H9 (cell line): ENCODE measurements at regions not wholly inside any gene's neighbourhood (a gene's known extent, or its start where the extent isn't known, plus 50 kb on each side); places are given as distances from the start of the nearest gene placed in this dataset.

ENCODE experiments used
- DNase-seq: peaks from one replicate; pipeline ENCODE4 v3.0.0-alpha.2; 2017
- H2AFZ ChIP-seq: one replicate; pipeline ENCODE4 v1.6.1; 2013; ENCODE audit warnings: mild to moderate bottlenecking, low read length, control low read depth, moderate library complexity
- H2AK5ac ChIP-seq: 2 replicates; pipeline ENCODE4 v1.6.1; 2013; ENCODE audit warnings: low read length, control low read depth, mixed read lengths; ENCODE audit not compliant: insufficient read length
- H2BK120ac ChIP-seq: one replicate; pipeline ENCODE4 v1.6.1; 2013; ENCODE audit warnings: low read depth, mild to moderate bottlenecking, low read length, control low read depth, inconsistent platforms; ENCODE audit not compliant: poor library complexity, severe bottlenecking
- H2BK12ac ChIP-seq: 2 replicates; pipeline ENCODE4 v1.6.1; 2013; ENCODE audit warnings: low read length, control low read depth, mixed read lengths, low read depth; ENCODE audit not compliant: insufficient read length
- H2BK15ac ChIP-seq: 2 replicates; pipeline ENCODE4 v1.6.1; 2013; ENCODE audit warnings: low read depth, low read length, control low read depth
- H2BK20ac ChIP-seq: one replicate; pipeline ENCODE4 v1.6.1; 2013; ENCODE audit warnings: low read depth, mild to moderate bottlenecking, low read length, control low read depth, inconsistent platforms; ENCODE audit not compliant: poor library complexity, severe bottlenecking
- H2BK5ac ChIP-seq: 2 replicates; pipeline ENCODE4 v1.6.1; 2013; ENCODE audit warnings: low read length, control low read depth, mixed read lengths; ENCODE audit not compliant: insufficient read length
- H3K14ac ChIP-seq: 2 replicates; pipeline ENCODE4 v1.6.1; 2013; ENCODE audit warnings: low read length, control low read depth; ENCODE audit not compliant: insufficient read depth
- H3K18ac ChIP-seq: 2 replicates; pipeline ENCODE4 v1.6.1; 2013; ENCODE audit warnings: low read depth, mild to moderate bottlenecking, mixed read lengths, low read length, control low read depth; ENCODE audit not compliant: insufficient read length
- H3K23ac ChIP-seq: 2 replicates; pipeline ENCODE4 v1.6.1; 2013; ENCODE audit warnings: low read length, control low read depth, mixed read lengths, low read depth; ENCODE audit not compliant: insufficient read length
- H3K23me2 ChIP-seq: 2 replicates; pipeline ENCODE4 v1.6.1; 2013; ENCODE audit warnings: low read depth, mild to moderate bottlenecking, mixed read lengths, low read length, control low read depth; ENCODE audit not compliant: insufficient read length, poor library complexity, severe bottlenecking
- H3K27ac ChIP-seq: 2 replicates; pipeline ENCODE4 v1.5.1; 2013; ENCODE audit warnings: low read length, control low read depth, mixed read lengths, low read depth; ENCODE audit not compliant: insufficient read length
- H3K27me3 ChIP-seq: 2 replicates; pipeline ENCODE4 v1.6.1; 2013; ENCODE audit warnings: low read length, control low read depth, inconsistent platforms; ENCODE audit not compliant: insufficient read depth
- H3K4ac ChIP-seq: 2 replicates; pipeline ENCODE4 v1.6.1; 2013; ENCODE audit warnings: low read depth, mild to moderate bottlenecking, control low read depth, inconsistent platforms, low read length, moderate library complexity
- H3K4me1 ChIP-seq: 2 replicates; pipeline ENCODE4 v1.6.1; 2013; ENCODE audit warnings: low read length, control low read depth, inconsistent platforms; ENCODE audit not compliant: insufficient read depth
- H3K4me2 ChIP-seq: 2 replicates; pipeline ENCODE4 v1.6.1; 2013; ENCODE audit warnings: low read length, control low read depth, mixed read lengths; ENCODE audit not compliant: insufficient read length, insufficient read depth
- H3K56ac ChIP-seq: 2 replicates; pipeline ENCODE4 v1.6.1; 2013; ENCODE audit warnings: low read depth, mild to moderate bottlenecking, mixed read lengths, low read length, control low read depth; ENCODE audit not compliant: insufficient read length
- H3K79me1 ChIP-seq: 2 replicates; pipeline ENCODE4 v1.6.1; 2013; ENCODE audit warnings: low read depth, mild to moderate bottlenecking, moderate library complexity, low read length, control low read depth, inconsistent platforms; ENCODE audit not compliant: insufficient read depth, poor library complexity, severe bottlenecking
- H3K79me2 ChIP-seq: 2 replicates; pipeline ENCODE4 v1.6.1; 2013; ENCODE audit warnings: low read length, control low read depth, inconsistent platforms; ENCODE audit not compliant: insufficient read depth
- H3K9ac ChIP-seq: 2 replicates; pipeline ENCODE4 v1.6.1; 2013; ENCODE audit warnings: low read length, control low read depth, mixed read lengths; ENCODE audit not compliant: insufficient read length; ENCODE audit errors: extremely low read depth
- H3K9me3 ChIP-seq: one replicate; pipeline ENCODE4 v1.6.1; 2013; ENCODE audit warnings: low read depth, low read length, inconsistent platforms; ENCODE audit not compliant: control insufficient read depth
- H3T11ph ChIP-seq: one replicate; pipeline ENCODE4 v1.6.1; 2013; ENCODE audit warnings: mild to moderate bottlenecking, low read length, control low read depth, inconsistent platforms
- H4K20me1 ChIP-seq: one replicate; pipeline ENCODE4 v1.6.1; 2013; ENCODE audit not compliant: control insufficient read depth, insufficient read length, insufficient read depth
- H4K5ac ChIP-seq: 2 replicates; pipeline ENCODE4 v1.6.1; 2013; ENCODE audit warnings: low read depth, mild to moderate bottlenecking, mixed read lengths, low read length, control low read depth; ENCODE audit not compliant: insufficient read length
- H4K8ac ChIP-seq: replicated peaks from 2 replicates; pipeline ENCODE4 v1.6.1; 2013; ENCODE audit warnings: low read length, control low read depth, mixed read lengths, low read depth; ENCODE audit not compliant: insufficient read length
- H4K91ac ChIP-seq: 2 replicates; pipeline ENCODE4 v1.6.1; 2013; ENCODE audit warnings: low read depth, mild to moderate bottlenecking, moderate library complexity, mixed read lengths, low read length, control low read depth; ENCODE audit not compliant: insufficient read length
- H3K27ac Mint-ChIP-seq, 3 experiments: 2 replicates in 2 of 3; 3 replicates in 1 of 3; pipeline ENCODE4 v1.8.0; 2020 to 2021; ENCODE audit warnings: mixed read lengths in 3 of 3, mild to moderate bottlenecking in 1 of 3, moderate library complexity in 1 of 3
- H3K27me3 Mint-ChIP-seq: 2 replicates; pipeline ENCODE4 v1.8.0; 2021; ENCODE audit warnings: low read depth, mild to moderate bottlenecking, moderate library complexity, mixed read lengths
- H3K36me3 Mint-ChIP-seq, 3 experiments: 2 replicates in 2 of 3; 3 replicates in 1 of 3; pipeline ENCODE4 v1.8.0; 2020 to 2021; ENCODE audit warnings: low read depth in 3 of 3, mixed read lengths in 3 of 3; ENCODE audit not compliant: insufficient read depth in 1 of 3
- H3K4me1 Mint-ChIP-seq, 2 experiments: 2 replicates each; pipeline ENCODE4 v1.8.0; 2020; ENCODE audit warnings: mixed read lengths in 2 of 2
- H3K4me3 Mint-ChIP-seq, 2 experiments: 2 replicates in 1 of 2; 3 replicates in 1 of 2; pipeline ENCODE4 v1.8.0; 2020 to 2021; ENCODE audit warnings: mild to moderate bottlenecking in 2 of 2, mixed read lengths in 2 of 2, moderate library complexity in 1 of 2
- H3K9me3 Mint-ChIP-seq, 2 experiments: 2 replicates in 1 of 2; 3 replicates in 1 of 2; pipeline ENCODE4 v1.8.0; 2020; ENCODE audit warnings: mild to moderate bottlenecking in 2 of 2, mixed read lengths in 2 of 2, moderate library complexity in 1 of 2
- CTCF ChIP-seq: fragments of 200-600 bp; sonication (generic); conservative IDR thresholded peaks from 3 replicates; pipeline ENCODE4 v1.8.0; 2021; ENCODE audit warnings: antibody characterized with exemption, mild to moderate bottlenecking
- WGBS: extraction: QIAGEN DNeasy Blood & Tissue Kit; methylation state at CpG from one replicate; pipeline ENCODE4 v1.1.7; 2013; ENCODE audit warnings: missing lambda C conversion rate, low lambda C conversion rate, mixed read lengths; ENCODE audit not compliant: insufficient read length; ENCODE audit errors: extremely low coverage; 5-methylcytosine and 5-hydroxymethylcytosine counted together

- no peak overlapping the region for H3K4me3 Mint-ChIP-seq
- TF ChIP-seq CTCF = no peak
- H3K27ac ChIP-seq = no peak overlapping the region
- H3K23me2 ChIP-seq = no peaks in the 10 kb centered on the region
- no peak overlapping the region for H4K5ac ChIP-seq
- no peak overlapping the region for H3K56ac ChIP-seq
- peaks cover 14% of the 10 kb centered on the region in 2 experiments for H3K4me1 Mint-ChIP-seq
- no peaks in the 10 kb centered on the region for H3K9me3 Mint-ChIP-seq
- DNase-seq = no peak
- no peaks in the 10 kb centered on the region for H3K27me3 ChIP-seq
- no peak overlapping the region for H4K91ac ChIP-seq
- no peak overlapping the region for H2AFZ ChIP-seq
- no peak overlapping the region for H2BK120ac ChIP-seq
- H3K18ac ChIP-seq = no peak overlapping the region
- no peak overlapping the region for H2BK20ac ChIP-seq
- no peak overlapping the region for H2AK5ac ChIP-seq
- H3K9me3 ChIP-seq = no peaks in the 10 kb centered on the region
- H3K27me3 Mint-ChIP-seq = no peaks in the 10 kb centered on the region
- no peak overlapping the region for H3K9ac ChIP-seq
- no peak overlapping the region for H3K23ac ChIP-seq
- H2BK15ac ChIP-seq = no peak overlapping the region
- H2BK5ac ChIP-seq = no peak overlapping the region
- WGBS = no CpG with 5 or more reads among the region's 5 CpGs
- no peak overlapping the region for H2BK12ac ChIP-seq
- no peak overlapping the region for H4K8ac ChIP-seq
- no peaks in the 10 kb centered on the region; the same call in 1 of the 2 replicates for H3K4me1 ChIP-seq
- H3K79me2 ChIP-seq = no peaks in the 10 kb centered on the region
- no peak overlapping the region for H3K4ac ChIP-seq
- H3K4me2 ChIP-seq = no peak overlapping the region
- H4K20me1 ChIP-seq = no peaks in the 10 kb centered on the region
- no peak overlapping the region; a peak in 1 of 7 replicates for H3K27ac Mint-ChIP-seq
- no peak overlapping the region for H3K14ac ChIP-seq
- no peak overlapping the region for H3T11ph ChIP-seq
- H3K36me3 Mint-ChIP-seq = no peaks in the 10 kb centered on the region
- H3K79me1 ChIP-seq = no peaks in the 10 kb centered on the region
Measured at GRCh38 chr4:101419336-101420135, 72.2 kb upstream of the PPP3CA start.
